C4-2B (cell line): ENCODE measurements at regions not wholly inside any gene's neighbourhood (a gene's known extent, or its start where the extent isn't known, plus 50 kb on each side); places are given as distances from the start of the nearest gene placed in this dataset.

Experiments
- H3K27ac ChIP-seq: fragments of 450-650 bp; 2 replicates; pipeline ENCODE4 v1.5.1; 2017
- CTCF ChIP-seq: fragments of 450-650 bp; conservative IDR thresholded peaks from 2 replicates; pipeline ENCODE4 v1.5.1; 2017; ENCODE audit warnings: mild to moderate bottlenecking
- ZFX ChIP-seq: fragments of 450-650 bp; IDR thresholded peaks from 2 replicates; pipeline ENCODE4 v1.6.1; 2017

- H3K27ac ChIP-seq = no peak overlapping the region
- TF ChIP-seq ZFX = no peak
- TF ChIP-seq CTCF = no peak
Measured at GRCh38 chr3:40766396-40766795, 241.6 kb downstream of the ZNF621 start.

- TF ChIP-seq ZFX (no peak), CTCF (no peak)
- H3K27ac ChIP-seq = no peak overlapping the region
Measured at GRCh38 chr3:40768046-40768445, 243.3 kb downstream of the ZNF621 start.

GRCh38 chr3:40768536-40768935 lies 243.8 kb downstream of the ZNF621 start:
- TF ChIP-seq CTCF (no peak), ZFX (no peak)
- no peak overlapping the region for H3K27ac ChIP-seq

- no peak for TF ChIP-seq CTCF
- TF ChIP-seq ZFX = no peak
Measured at GRCh38 chr3:40770061-40770460, 245.3 kb downstream of the ZNF621 start.

GRCh38 chr3:40771112-40771511 lies 246.4 kb downstream of the ZNF621 start:
- TF ChIP-seq ZFX (no peak), CTCF (no peak)
- H3K27ac ChIP-seq = no peak overlapping the region

More at GRCh38 chr3:40770061-40770460, 245.3 kb downstream of the ZNF621 start:
- H3K27ac ChIP-seq = no peak overlapping the region

GRCh38 chr3:40779039-40779438 lies 254.3 kb downstream of the ZNF621 start:
- TF ChIP-seq CTCF (no peak), ZFX (no peak)
- no peak overlapping the region for H3K27ac ChIP-seq

GRCh38 chr3:40780291-40780924 lies 255.6 kb downstream of the ZNF621 start:
- TF ChIP-seq CTCF (no peak), ZFX (no peak)
- H3K27ac ChIP-seq = no peak overlapping the region
